Large intestine (tissue), 3 donors: ENCODE measurements at regions not wholly inside any gene's neighbourhood (a gene's known extent, or its start where the extent isn't known, plus 50 kb on each side); places are given as distances from the start of the nearest gene placed in this dataset.

Experiments used
- DNase-seq, 2 donors: peaks; one replicate each; pipeline versions ENCODE4 v3.0.0 to v3.0.0-alpha.2; 2013
- H3K27ac ChIP-seq: one replicate; pipeline ENCODE4 v1.5.1; 2013; ENCODE audit warnings: low read length
- H3K27me3 ChIP-seq: 2 replicates; pipeline ENCODE4 v1.6.1; 2013; ENCODE audit warnings: low read length; ENCODE audit not compliant: control insufficient read depth, insufficient read depth
- H3K36me3 ChIP-seq: 2 replicates; pipeline ENCODE4 v1.6.1; 2013; ENCODE audit warnings: low read length; ENCODE audit not compliant: control insufficient read depth, insufficient read depth
- H3K4me1 ChIP-seq: one replicate; pipeline ENCODE4 v1.6.1; 2013; ENCODE audit warnings: low read length; ENCODE audit not compliant: control insufficient read depth, insufficient read depth
- H3K4me3 ChIP-seq: one replicate; pipeline ENCODE4 v1.5.1; 2013; ENCODE audit warnings: low read length
- H3K9me3 ChIP-seq: one replicate; pipeline ENCODE4 v1.6.1; 2013; ENCODE audit warnings: mild to moderate bottlenecking, low read depth, low read length, moderate library complexity; ENCODE audit not compliant: control insufficient read depth
- WGBS: methylation state at CpG from one replicate; pipeline ENCODE4 v1.1.5; 2013; ENCODE audit warnings: low lambda C conversion rate; ENCODE audit not compliant: insufficient coverage; 5-methylcytosine and 5-hydroxymethylcytosine counted together

DNA sequence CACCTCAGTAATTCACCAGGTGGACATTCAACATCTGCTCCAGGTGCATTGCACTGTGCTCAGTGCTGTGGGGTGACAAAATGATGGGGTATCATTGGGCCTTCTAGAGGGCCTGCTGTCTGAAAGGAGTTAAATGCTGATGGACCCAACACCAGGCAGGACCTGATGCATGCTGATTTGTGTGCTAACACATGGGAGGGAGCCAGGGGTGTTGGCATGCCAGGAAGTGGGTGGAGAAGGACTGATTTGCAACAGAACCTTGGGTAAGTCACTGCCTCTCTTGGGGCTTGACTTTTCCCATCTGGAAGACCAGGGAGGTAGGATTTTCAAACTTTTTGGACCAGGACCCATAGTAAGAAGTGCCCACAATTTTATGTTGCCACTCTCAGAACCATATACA is 57.9 kb upstream of the CXCR4 start:
- H3K4me1 ChIP-seq = no peaks in the 10 kb centered on the region
- no peak for DNase-seq
- H3K4me3 ChIP-seq = no peak overlapping the region
- H3K9me3 ChIP-seq = no peaks in the 10 kb centered on the region
- no peak overlapping the region for H3K27ac ChIP-seq
- no peaks in the 10 kb centered on the region for H3K36me3 ChIP-seq
- peaks cover 2% of the 10 kb centered on the region for H3K27me3 ChIP-seq

- Histone ChIP-seq H3K4me1 (no peaks in the 10 kb centered on the region), H3K4me3 (no peak overlapping the region), H3K36me3 (no peaks in the 10 kb centered on the region), H3K27me3 (peaks cover 2% of the 10 kb centered on the region), H3K27ac (no peak overlapping the region), H3K9me3 (no peaks in the 10 kb centered on the region)
- DNase-seq = no peak
- WGBS = no CpG with 5 or more reads among the region's 5 CpGs
Observed at GRCh38 chr2:136175466-136175865, 57.5 kb upstream of the CXCR4 start.

GRCh38 chr2:136173126-136173525 is 55.2 kb upstream of the CXCR4 start:
- no CpG with 5 or more reads among the region's 1 CpG for WGBS
- H3K27ac ChIP-seq = no peak overlapping the region
- H3K36me3 ChIP-seq = no peaks in the 10 kb centered on the region
- H3K27me3 ChIP-seq = peaks cover 2% of the 10 kb centered on the region
- no peak for DNase-seq
- no peak overlapping the region for H3K4me3 ChIP-seq
- H3K9me3 ChIP-seq = no peaks in the 10 kb centered on the region
- no peaks in the 10 kb centered on the region for H3K4me1 ChIP-seq

GRCh38 chr2:136171223-136171622 is 53.3 kb upstream of the CXCR4 start:
- H3K4me3 ChIP-seq = no peak overlapping the region
- WGBS = 100% methylated on average over 1 of the region's 4 CpGs
- no peak overlapping the region for H3K27ac ChIP-seq
- H3K4me1 ChIP-seq = no peaks in the 10 kb centered on the region
- no peaks in the 10 kb centered on the region for H3K36me3 ChIP-seq
- H3K27me3 ChIP-seq = peaks cover 7% of the 10 kb centered on the region
- no peaks in the 10 kb centered on the region for H3K9me3 ChIP-seq
- no peak for DNase-seq

- H3K4me1 ChIP-seq = no peaks in the 10 kb centered on the region
- H3K27me3 ChIP-seq = peaks cover 4% of the 10 kb centered on the region
- no peaks in the 10 kb centered on the region for H3K36me3 ChIP-seq
- WGBS = no CpG with 5 or more reads among the region's 5 CpGs
- no peaks in the 10 kb centered on the region for H3K9me3 ChIP-seq
- DNase-seq = no peak
- H3K4me3 ChIP-seq = no peak overlapping the region
- H3K27ac ChIP-seq = no peak overlapping the region
Observed at GRCh38 chr2:136168720-136169119, 50.8 kb upstream of the CXCR4 start.

DNA sequence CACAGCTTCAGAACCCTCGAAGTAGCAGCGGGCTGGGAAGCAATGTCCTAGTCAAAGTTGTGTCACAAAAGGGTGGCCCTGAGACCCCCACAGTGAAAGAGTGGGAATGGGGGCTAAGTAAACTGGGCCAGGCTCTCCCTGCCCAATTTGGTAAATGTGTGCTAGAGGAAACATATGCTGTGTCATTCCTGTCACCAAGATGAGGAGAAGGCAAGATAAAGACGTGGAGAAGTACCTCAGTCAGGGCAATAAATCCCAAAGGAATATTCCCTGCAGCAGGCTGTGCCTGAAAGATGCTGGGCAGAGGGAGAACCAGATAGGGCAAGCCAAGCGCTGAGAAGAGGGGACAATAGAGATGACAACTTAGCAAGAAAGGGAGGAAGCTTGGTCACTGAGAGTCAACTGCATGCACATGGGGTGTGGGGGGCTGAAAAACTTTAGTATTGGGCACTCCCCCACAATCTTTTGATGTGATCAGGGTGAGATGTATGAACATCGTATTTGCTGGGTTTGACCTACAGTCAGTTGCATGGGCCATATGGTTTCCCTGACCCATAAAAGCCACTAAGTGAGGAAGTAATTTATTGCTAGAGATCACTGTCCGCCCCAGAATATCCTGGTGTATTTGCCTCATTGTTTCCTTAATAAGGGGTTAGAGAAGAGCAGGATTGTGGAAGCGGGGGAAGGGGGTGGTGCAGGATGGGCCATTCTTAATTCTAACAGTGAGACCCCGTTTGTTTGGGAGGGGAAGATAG is 49.9 kb upstream of the CXCR4 start:
- no peak for DNase-seq
- H3K36me3 ChIP-seq = no peaks in the 10 kb centered on the region
- peaks cover 4% of the 10 kb centered on the region for H3K27me3 ChIP-seq
- H3K27ac ChIP-seq = no peak overlapping the region
- H3K9me3 ChIP-seq = no peaks in the 10 kb centered on the region
- WGBS = 40% methylated on average over 2 of the region's 8 CpGs
- no peaks in the 10 kb centered on the region for H3K4me1 ChIP-seq
- H3K4me3 ChIP-seq = no peak overlapping the region
